Pancreas (tissue), 10 donors: ENCODE measurements at regions not wholly inside any gene's neighbourhood (a gene's known extent, or its start where the extent isn't known, plus 50 kb on each side); places are given as distances from the start of the nearest gene placed in this dataset.
"Not testable (repeated sequence)": the region's sequence is repeated elsewhere in the genome, so short reads cannot be mapped to it uniquely, and the experiment has no call there.

Experiments
- ATAC-seq, 4 donors: fragments of 200-7000 bp; cut with Tn5 transposase; one replicate each; pipeline versions ENCODE4 v1.8.0 to v1.9.1; 2020; ENCODE audit warnings: mild to moderate bottlenecking in 4 of 4, moderate library complexity in 4 of 4
- DNase-seq, 6 donors: peaks; one replicate each; pipeline ENCODE4 v3.0.0-alpha.2; 2020
- FAIRE-seq: peaks from 2 replicates; lab custom pipeline; 2012; peaks lifted over from hg19 to GRCh38; lab: Jason Lieb, UNC
- H3K27ac ChIP-seq, 4 donors: fragments of 200-600 bp; sonication (generic); 1 replicate in 3 of 4; 2 replicates in 1 of 4; pipeline versions ENCODE4 v1.5.0 to v1.8.0; 2020
- H3K27me3 ChIP-seq, 4 donors: fragments of 200-600 bp; one replicate each; pipeline ENCODE4 v1.8.0; 2021
- H3K36me3 ChIP-seq, 3 donors: fragments of 200-600 bp; sonication (generic) in 1 of 3; one replicate each; pipeline versions ENCODE4 v1.5.0 to v1.8.0; 2020 to 2021
- H3K4me1 ChIP-seq, 3 donors: fragments of 200-600 bp; one replicate each; pipeline ENCODE4 v1.8.0; 2021
- H3K4me3 ChIP-seq, 4 donors: fragments of 200-600 bp; sonication (generic) in 2 of 4; one replicate each; pipeline versions ENCODE4 v1.5.0 to v1.8.0; 2020 to 2021
- H3K9me3 ChIP-seq, 4 donors: fragments of 200-600 bp; one replicate each; pipeline ENCODE4 v1.8.0; 2021
- WGBS, 2 donors: extraction: QIAGEN DNeasy Blood & Tissue Kit; methylation state at CpG; one replicate each; pipeline ENCODE4 v1.1.7; 2013; 5-methylcytosine and 5-hydroxymethylcytosine counted together
- intact Hi-C, 3 donors: fragments of 100-400 bp; cut with DNase I; formaldehyde crosslinking; loops; one replicate each; pipeline versions ENCODE4 v1.11.1 to v1.14.2; 2022
- donor health status: healthy with polysubstance abuse.
- donor health status: DM: no; HTN: no; CAD: no; lungs with moderate emphysema.
- donor health status: DM: no; HTN: no; CAD: no.
- donor health status: control.
- donor health status: control.
- donor health status: Bipolar disorder and iron deficiency.
- donor health status: DM: yes; HTN: yes; CAD: no.
- donor health status: DM: no; HTN: no; CAD: no.
- donor health status: DM: no; HTN: no; CAD: no.
- donor health status: DM: yes; HTN: yes; CAD: no.

GRCh38 chr15:22587391-22587790 is 128.7 kb downstream of the GOLGA6L22 start:
- ATAC-seq, FAIRE-seq: not testable (repeated sequence)

GRCh38 chr15:22598552-22598951 is 139.8 kb downstream of the GOLGA6L22 start:
- 88 to 89% methylated on average over 10 of the region's 14 CpGs for WGBS, 2 donors
- intact Hi-C loops, H3K27ac ChIP-seq, H3K9me3 ChIP-seq, ATAC-seq, FAIRE-seq, H3K4me1 ChIP-seq, H3K36me3 ChIP-seq, H3K4me3 ChIP-seq, H3K27me3 ChIP-seq, DNase-seq: not testable (repeated sequence)

More at GRCh38 chr15:22587391-22587790, 128.7 kb downstream of the GOLGA6L22 start:
- H3K4me3 ChIP-seq, H3K9me3 ChIP-seq, H3K4me1 ChIP-seq, H3K36me3 ChIP-seq, intact Hi-C loops, H3K27ac ChIP-seq, DNase-seq, H3K27me3 ChIP-seq: not testable (repeated sequence)
- WGBS, 2 donors, result 98% methylated on average over 11 of the region's 14 CpGs

GRCh38 chr15:22599526-22600320 is 141.0 kb downstream of the GOLGA6L22 start:
- H3K4me1 ChIP-seq, H3K4me3 ChIP-seq, H3K36me3 ChIP-seq, intact Hi-C loops, DNase-seq, ATAC-seq, H3K27me3 ChIP-seq, FAIRE-seq, H3K27ac ChIP-seq, H3K9me3 ChIP-seq: not testable (repeated sequence)
- WGBS, 2 donors, result 91 to 94% methylated on average over 29 to 30 of the region's 30 CpGs

GRCh38 chr15:22616976-22617375 is 158.3 kb downstream of the GOLGA6L22 start:
- H3K4me3 ChIP-seq, ATAC-seq, H3K36me3 ChIP-seq, DNase-seq, H3K27me3 ChIP-seq, H3K27ac ChIP-seq, intact Hi-C loops, H3K4me1 ChIP-seq, H3K9me3 ChIP-seq, FAIRE-seq: not testable (repeated sequence)
- 71 to 76% methylated on average over 7 to 9 of the region's 9 CpGs for WGBS, 2 donors

GRCh38 chr15:22631789-22632188 is 154.7 kb upstream of the NIPA1 start:
- H3K27me3 ChIP-seq, H3K4me1 ChIP-seq, DNase-seq, intact Hi-C loops, H3K36me3 ChIP-seq, H3K27ac ChIP-seq, ATAC-seq, H3K9me3 ChIP-seq, H3K4me3 ChIP-seq, FAIRE-seq: not testable (repeated sequence)
- WGBS, 2 donors, result 17 to 19% methylated on average over 3 of the region's 3 CpGs

GRCh38 chr15:22639983-22640382 is 146.5 kb upstream of the NIPA1 start:
- H3K9me3 ChIP-seq, H3K27me3 ChIP-seq, H3K27ac ChIP-seq, H3K4me3 ChIP-seq, DNase-seq, intact Hi-C loops, H3K4me1 ChIP-seq, H3K36me3 ChIP-seq, ATAC-seq, FAIRE-seq: not testable (repeated sequence)
- WGBS, 2 donors, result 84 to 87% methylated on average over 2 of the region's 2 CpGs

DNA sequence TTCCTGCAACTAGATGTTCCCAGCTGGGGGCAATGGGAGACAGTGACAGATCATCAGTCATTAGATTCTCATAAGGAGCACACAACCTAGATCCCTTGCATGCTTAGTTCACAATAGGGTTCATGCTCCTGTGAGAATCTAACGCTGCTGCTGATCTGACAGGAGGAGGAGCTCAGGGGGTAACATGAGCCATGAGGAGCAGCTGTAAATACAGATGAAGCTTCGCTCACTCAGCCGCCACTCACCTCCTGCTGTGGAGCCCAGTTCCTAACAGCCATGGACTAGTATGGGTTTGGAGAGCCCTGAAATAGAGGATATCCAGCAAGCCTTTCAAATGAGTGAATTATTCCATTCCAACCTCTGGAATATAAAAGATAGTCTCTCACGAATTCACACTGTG is 137.0 kb upstream of the NIPA1 start:
- H3K4me1 ChIP-seq, H3K36me3 ChIP-seq, H3K27me3 ChIP-seq, FAIRE-seq, ATAC-seq, H3K9me3 ChIP-seq, H3K4me3 ChIP-seq, intact Hi-C loops, DNase-seq, H3K27ac ChIP-seq: not testable (repeated sequence)
- 63 to 69% methylated on average over 4 of the region's 4 CpGs for WGBS, 2 donors

DNA sequence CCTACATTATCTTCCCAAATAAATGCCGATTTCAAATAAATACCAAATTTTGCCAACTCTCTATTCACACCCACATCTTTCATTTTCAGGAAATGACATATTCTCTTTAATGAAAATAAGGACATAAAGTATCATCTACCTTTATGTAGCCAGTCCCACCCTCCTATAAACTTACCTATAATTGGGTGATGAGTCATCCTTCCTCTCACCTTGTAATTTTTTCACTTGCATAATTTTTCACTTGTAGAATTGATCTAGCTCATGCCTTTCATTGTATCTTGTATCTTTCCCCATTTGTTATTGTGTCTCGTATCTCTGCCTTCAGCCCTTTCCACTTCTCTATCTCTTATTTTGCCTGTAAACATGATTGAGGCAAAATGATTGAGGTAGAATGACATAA is 135.3 kb upstream of the NIPA1 start:
- intact Hi-C loops, ATAC-seq: not testable (repeated sequence)
- 88% methylated on average over 2 of the region's 2 CpGs for WGBS, 2 donors

DNA sequence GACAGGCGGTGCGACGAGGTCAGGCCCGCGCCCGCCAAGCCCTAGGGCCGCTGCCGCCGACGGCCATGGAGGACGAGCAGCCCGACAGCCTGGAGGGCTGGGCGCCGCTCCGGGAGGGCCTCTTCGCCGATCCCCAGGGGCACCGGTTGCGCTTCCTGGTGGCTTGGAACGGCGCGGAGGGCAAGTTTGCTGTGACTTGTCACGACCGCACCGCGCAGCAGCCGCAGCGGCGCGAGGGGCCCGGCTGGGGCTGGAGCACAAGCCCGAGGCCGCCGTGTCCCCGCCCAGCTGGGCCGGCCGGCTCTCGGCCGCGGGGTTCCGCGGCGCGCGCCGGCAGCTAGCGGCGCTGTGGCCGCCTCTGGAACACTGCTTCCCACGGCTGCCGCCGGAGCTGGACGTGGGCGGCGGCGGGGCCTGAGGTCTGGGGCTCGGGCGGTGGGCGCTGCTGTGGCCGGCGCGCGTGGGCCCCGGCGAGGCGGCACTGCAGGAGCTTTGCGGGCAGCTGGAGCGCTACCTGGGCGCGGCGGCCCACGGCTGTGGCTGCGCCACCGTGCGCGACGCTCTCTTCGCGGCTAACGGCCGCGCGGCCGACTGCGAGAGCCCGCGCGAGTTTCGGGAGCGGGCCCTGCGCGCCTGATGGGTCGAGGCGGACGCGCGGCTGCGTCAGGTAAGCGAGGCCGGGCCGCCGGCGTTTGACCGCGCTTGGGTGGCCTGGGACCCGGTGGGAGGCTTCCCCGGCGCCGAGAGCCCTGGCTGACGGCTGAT is 122.0 kb upstream of the NIPA1 start:
- peak; percentile 94 to 98 (median 98) for ATAC-seq
- peak overlapping the region; percentile 15 to 55 (median 44) for H3K4me3 ChIP-seq
- H3K27me3 ChIP-seq, H3K9me3 ChIP-seq, FAIRE-seq, H3K4me1 ChIP-seq, H3K36me3 ChIP-seq, intact Hi-C loops: not testable (repeated sequence)
- peak overlapping the region; percentile 68 to 88 (median 78) for H3K27ac ChIP-seq
- 0% methylated on average over 34 to 100 of the region's 110 CpGs for WGBS, 2 donors
- DNase-seq, result peak; percentile 31 to 80 (median 58)

More for the DNA sequence above, 135.3 kb upstream of the NIPA1 start:
- not testable (repeated sequence) for H3K9me3 ChIP-seq, FAIRE-seq, H3K4me3 ChIP-seq, DNase-seq, H3K36me3 ChIP-seq, H3K27ac ChIP-seq, H3K27me3 ChIP-seq, H3K4me1 ChIP-seq

DNA sequence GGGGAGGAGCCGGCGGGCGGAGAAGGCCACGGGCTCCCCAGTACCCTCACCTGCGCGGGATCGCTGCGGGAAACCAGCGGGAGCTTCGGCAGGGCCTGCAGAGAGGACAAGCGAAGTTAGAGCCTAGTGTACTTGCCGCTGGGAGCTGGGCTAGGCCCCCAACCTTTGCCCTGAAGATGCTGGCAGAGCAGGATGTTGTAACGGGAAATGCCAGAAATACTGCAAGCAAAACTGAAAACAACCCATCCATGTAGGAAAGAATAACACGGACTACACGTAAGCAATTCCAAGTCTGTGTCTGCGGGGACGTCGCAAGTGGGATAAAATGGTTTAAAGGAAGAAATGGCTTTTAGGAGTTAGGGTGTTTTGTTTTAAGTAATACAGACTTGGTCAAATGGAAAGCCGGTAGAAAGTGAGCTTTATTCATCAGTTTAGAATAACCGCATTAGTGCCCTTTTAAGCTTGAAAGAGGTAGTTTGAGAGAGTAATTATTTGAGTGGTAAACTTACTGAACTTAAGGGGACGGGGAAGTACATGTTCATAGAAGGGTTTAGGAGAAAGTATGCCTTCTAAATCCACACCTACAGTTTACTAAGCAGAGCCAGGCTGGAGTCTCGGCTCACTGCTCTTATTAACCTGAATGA is 121.3 kb upstream of the NIPA1 start:
- H3K36me3 ChIP-seq, H3K27me3 ChIP-seq, ATAC-seq, H3K9me3 ChIP-seq, H3K4me1 ChIP-seq, intact Hi-C loops, FAIRE-seq: not testable (repeated sequence)
- WGBS, 2 donors, result 1 to 2% methylated on average over 12 to 16 of the region's 22 CpGs
- peak in 1 of 6 donors; percentile 24 for DNase-seq
- peak overlapping the region; percentile 68 to 88 (median 78) for H3K27ac ChIP-seq
- peak overlapping the region; percentile 15 to 55 (median 44) for H3K4me3 ChIP-seq

DNA sequence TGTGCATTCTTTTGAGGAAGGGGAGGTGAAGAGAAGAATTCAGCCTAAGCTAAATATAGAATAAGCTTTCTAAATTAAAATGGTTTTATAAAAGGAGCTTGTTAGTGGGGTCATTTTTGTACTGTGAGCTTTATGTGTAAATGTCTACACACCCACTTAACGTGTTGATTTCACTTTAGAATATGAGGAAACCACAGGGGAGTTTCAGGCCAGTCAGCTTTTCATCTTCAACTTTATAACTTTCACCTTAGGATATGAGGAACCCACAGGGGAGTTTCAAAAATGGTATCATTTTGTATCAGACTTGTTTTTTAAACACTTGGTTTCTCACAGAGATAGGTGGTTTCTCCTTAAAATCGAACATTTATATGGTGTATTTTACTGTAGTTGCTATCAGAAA is 120.7 kb upstream of the NIPA1 start:
- H3K4me1 ChIP-seq, DNase-seq, H3K9me3 ChIP-seq, ATAC-seq, H3K36me3 ChIP-seq, intact Hi-C loops, FAIRE-seq, H3K27me3 ChIP-seq: not testable (repeated sequence)
- Histone ChIP-seq H3K4me3 (peak overlapping the region in 3 of 4 donors; percentile 38 to 55 (median 49)), H3K27ac (peak overlapping the region in 2 of 4 donors; percentile 82 to 88)
- 0 to 3% methylated on average over 1 of the region's 2 CpGs for WGBS, 2 donors
